ENCODE measurements at regions not wholly inside any gene's neighbourhood (a gene's known extent, or its start where the extent isn't known, plus 50 kb on each side); places are given as distances from the start of the nearest gene placed in this dataset.
A peak's percentile ranks its signal among the peaks of the same experiment; 100 is the strongest.

DNA sequence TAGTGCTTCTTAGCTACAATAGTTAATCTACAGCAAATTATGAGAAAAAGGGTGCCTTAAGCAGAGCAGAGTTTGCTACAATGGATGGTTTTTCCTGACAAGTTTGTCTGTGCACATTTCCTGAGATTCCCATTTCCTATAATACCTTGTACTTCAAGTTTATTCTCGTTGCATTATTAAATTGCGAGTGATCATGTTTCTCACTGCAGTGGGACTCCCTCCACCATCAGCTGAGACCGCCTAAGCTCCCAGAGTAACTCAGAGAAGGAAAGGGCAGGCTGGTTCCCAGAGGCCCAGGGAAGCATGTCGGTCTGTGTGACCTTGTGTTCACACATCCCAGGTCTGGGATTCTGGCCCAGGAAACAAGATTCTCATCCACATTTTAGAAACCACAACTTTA lies 162.1 kb downstream of the ARL4C start:
- no peak for DNase-seq

DNA sequence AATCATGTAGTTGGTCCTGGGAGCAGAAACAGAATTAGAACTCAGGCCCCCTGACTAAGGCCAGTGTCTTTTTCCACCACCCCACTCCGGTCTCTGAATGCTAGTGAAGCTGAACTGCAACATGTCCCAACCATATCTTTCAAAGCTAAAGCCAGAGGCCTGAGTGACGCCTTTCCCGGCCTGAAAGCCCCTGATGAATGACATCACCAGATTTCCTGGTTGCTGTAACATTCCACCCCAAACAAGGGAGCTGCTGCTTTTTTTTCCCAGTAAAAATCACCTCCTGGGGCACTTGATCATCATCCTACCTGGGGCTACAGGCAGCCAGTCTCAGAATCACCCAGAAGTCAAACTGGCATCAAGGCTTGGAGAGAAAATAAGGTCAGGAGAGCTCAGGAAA lies 162.7 kb downstream of the ARL4C start:
- DNase-seq, result no peak

GRCh38 chr2:234333168-234334130 lies 163.4 kb downstream of the ARL4C start:
- DNase-seq, result no peak

GRCh38 chr2:234331966-234332365 lies 164.9 kb downstream of the ARL4C start:
- DNase-seq, result no peak

- DNase-seq, result no peak
Measured at GRCh38 chr2:234331566-234331965, 165.3 kb downstream of the ARL4C start.

DNA sequence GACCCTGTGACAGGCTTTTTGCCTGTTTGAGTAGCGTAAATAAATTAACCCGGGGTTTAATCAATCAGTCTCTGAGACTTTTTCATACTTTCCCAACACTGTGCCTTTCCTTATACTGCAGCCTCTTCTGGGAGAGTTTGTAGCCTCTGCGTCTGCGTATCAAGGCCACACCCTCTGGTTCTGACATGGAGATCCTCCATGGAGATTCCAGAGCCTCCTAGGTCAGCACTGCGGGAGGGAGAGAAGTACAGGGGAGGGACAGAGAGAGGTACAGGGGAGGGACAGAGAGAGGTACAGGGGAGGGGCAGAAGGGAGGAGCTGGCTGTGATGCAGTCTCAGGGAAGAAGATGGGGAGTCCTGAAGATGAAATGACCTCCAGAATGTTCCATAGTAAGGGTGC lies 166.0 kb downstream of the ARL4C start:
- no peak for DNase-seq

- DNase-seq, result no peak
Measured at GRCh38 chr2:234329202-234329960, 167.5 kb downstream of the ARL4C start.

DNA sequence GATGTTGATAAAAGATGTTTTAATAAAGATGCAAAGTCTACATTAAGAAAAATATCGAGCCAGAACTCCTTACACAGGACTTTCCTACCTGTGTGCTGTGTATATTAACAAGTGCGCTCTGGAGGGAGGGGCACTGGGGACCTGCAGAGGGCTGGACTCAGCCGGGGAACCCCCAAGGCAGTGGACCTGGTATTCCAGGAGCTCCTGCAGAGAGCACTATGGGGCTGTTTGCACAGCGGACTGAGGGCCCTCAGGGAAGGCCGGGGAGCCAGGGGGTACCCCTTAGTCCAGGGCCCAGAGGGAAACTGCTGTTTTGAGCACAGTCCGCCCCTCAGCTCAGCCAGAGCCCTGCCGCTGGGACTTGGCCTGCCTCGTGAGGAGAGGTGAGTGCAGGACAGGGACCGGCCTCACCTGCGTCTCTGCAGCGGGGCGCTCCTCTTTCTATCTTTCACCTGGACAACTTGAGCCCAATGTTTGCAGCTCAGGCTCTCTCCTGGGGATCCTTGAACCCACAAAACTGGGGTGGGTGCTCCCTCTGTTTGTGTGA lies 168.4 kb downstream of the ARL4C start:
- DNase-seq, result no peak

- DNase-seq, result no peak
Measured at GRCh38 chr2:234326694-234327093, 170.2 kb downstream of the ARL4C start.

DNA sequence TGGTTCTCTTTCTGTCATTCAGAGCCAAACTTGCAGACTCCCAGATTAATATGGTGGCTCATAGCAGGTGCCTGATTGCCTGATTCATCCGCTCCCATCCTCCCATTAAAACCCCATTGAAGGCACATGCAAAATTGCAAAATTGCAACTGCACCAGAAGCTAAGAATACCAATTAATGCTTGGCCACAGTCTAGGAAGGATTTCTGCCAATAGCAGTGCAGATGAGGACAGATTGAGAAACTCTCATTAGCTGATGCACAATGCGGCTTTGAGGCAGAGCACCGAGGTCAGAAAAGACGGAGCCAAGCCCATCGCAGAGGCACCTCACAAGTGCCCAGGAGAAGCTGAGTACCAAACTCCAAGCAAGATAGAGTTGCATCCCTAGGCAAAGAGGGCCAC lies 172.8 kb downstream of the ARL4C start:
- peak in 1 of 2 experiments; percentile 51 for DNase-seq

DNA sequence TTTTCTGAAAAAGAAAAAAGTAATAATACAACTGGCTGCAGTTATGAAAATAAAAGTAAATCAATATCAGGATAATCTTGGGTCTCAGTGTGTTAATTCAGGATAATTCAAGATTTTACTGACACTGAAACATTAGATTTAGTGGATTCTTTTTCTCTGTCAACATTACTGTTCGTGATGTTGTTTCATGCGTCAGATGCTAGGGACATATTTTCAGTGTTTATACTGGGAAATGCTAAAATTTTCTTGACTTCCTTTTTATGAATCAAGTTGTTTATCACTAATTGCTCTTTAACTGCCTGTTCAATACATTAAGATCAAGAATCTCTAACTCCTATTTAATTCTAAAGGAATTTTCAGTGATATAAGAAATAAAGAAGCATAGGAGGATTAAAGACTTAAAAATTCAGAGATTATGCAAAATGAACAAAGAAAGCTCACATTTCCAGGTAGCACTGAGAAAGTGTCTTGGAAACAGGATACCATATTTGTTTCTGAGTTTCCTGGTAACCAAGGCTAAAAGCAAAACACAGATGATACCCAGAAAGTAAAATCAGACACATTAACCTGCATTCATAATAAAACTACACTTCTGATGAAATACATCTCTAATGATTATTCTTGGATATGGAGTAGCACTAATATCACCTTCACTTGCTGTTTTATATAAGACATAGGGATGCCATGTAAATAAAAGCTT lies 174.0 kb downstream of the ARL4C start:
- DNase-seq, result no peak

DNA sequence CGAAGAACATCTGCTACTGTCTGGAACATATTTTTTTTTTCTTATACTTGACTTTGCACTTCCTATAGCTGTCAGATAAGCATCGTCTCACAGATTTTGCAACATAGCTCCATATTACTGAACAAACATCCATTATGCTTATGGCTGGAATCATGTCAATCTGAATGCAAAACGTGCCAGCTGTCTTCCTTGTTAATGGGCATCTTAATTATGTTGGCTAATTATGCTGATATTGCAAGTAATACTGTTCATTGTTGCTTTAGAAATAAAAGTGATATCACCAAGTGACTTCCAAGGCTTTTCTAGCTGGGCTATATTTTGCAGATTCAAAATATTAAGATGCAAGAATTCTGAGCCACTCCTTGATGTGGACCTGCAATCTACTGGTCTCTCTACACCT lies 176.8 kb downstream of the ARL4C start:
- DNase-seq, result no peak

GRCh38 chr2:234318361-234318760 lies 178.5 kb downstream of the ARL4C start:
- DNase-seq, result peak in 1 of 2 experiments; percentile 18

DNA sequence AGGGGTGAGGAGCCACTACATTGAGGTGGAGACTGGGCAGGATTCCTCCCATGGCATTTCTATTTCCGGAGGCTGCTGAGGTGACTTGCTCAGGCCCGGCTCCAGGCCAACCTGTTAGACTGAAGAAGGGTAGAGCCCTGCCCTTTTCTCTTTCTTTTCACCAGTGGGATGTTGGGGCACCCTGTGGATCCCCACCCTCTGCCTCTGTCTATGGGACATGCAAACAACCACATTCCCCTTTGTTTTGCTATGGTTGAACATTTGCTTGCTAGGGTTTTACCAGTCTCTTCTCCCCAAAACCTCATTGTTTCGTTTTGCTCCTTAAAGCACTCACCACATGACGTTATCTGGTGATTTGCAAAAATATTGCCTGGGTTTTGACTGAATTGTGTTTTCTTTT lies 183.3 kb downstream of the ARL4C start:
- DNase-seq, result no peak

DNA sequence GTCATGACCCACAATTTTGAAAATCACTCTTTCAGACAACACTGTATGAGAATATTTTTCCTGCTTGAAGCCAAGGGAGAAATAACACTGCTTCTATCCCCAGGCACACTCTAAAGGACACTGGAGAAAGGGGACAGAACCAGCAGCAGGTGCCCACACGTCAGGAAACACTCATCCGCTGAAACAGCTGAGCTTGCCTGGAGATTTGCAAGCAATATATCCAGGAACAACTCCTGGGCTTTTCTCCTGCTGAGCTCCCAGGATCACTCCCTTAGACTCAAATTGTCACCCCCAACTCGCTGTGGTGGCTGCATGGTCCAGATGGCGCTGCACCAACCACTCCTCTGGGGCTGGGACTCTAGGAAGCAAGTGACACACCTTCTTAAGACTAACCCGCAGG lies 186.7 kb downstream of the ARL4C start:
- DNase-seq, result no peak

DNA sequence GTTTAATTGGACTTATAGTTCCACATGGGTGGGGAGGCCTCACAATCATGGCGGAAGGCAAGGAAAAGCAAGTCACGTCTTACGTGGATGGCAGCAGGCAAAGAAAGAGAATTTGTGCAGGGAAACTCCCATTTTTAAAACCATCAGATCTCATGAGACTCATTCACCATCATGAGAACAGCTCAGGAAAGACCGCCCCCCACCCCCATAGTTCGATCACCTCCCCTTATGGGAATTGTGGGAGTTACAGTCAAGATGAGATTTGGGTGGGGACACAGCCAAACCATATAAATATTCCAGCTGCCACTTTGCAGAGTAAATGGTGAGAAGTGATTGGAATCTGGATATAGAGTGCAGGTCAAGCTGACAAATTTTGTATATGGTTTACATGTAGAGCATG lies 187.4 kb downstream of the ARL4C start:
- DNase-seq, result no peak

GRCh38 chr2:234308813-234309195 lies 188.1 kb downstream of the ARL4C start:
- no peak for DNase-seq

- DNase-seq, result no peak
Measured at GRCh38 chr2:234308073-234308812, 188.6 kb downstream of the ARL4C start.

- DNase-seq, result no peak
Measured at GRCh38 chr2:234307322-234307961, 189.4 kb downstream of the ARL4C start.

DNA sequence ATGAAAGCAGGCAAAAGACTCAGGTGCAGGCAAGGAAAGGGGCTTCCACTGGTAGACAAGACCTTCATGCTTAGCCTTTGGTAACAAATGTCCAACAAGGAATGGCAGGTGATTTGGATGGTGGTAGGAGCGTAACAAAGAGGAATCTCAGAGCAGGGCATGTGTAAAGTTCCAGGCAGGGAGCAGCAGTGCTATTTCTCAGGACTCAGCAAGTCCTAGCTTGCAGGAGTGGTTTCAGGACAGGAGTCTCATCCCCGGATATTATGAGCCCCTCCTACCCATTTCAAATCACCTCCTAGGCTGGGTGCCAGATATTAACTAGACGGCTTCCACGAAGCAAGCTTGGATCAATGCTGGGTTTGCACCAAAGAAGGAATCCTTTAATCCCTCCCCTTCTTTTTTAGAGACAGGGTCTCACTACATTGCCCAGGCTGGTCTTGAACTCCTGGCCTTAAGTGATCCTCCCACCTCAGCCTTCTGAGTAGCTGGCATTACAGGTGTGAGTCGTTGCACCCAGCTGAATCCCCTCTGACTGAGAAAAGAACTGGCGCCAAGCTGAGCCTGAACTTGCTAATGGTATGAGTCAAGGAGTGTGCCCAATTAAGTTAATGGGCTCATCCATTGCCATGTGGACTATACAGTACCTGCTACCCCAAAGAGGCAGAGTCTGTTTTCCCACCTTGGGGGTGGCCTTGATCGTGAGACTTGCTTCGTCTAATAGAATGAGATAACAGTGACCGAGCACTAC lies 190.3 kb downstream of the ARL4C start:
- DNase-seq, result no peak

GRCh38 chr2:234305846-234306245 lies 191.0 kb downstream of the ARL4C start:
- no peak for DNase-seq
